ENCODE measurements at regions not wholly inside any gene's neighbourhood (a gene's known extent, or its start where the extent isn't known, plus 50 kb on each side); places are given as distances from the start of the nearest gene placed in this dataset.

- TF ChIP-seq POLR2A (IDR thresholded peaks at IDR 0.05; ENCODE audit: low read depth, low read length) (no peak), EZH2 (IDR thresholded peaks at IDR 0.05; ENCODE audit: borderline replicate concordance, low read depth, low read length, severe bottlenecking) (no peak), POLR2AphosphoS5 (IDR thresholded peaks at IDR 0.05; ENCODE audit: insufficient read depth, low read depth, low read length) (no peak), MAX (IDR thresholded peaks at IDR 0.05; ENCODE audit: insufficient read depth, insufficient read length) (no peak)
- TF ChIP-seq, protein P1, sequence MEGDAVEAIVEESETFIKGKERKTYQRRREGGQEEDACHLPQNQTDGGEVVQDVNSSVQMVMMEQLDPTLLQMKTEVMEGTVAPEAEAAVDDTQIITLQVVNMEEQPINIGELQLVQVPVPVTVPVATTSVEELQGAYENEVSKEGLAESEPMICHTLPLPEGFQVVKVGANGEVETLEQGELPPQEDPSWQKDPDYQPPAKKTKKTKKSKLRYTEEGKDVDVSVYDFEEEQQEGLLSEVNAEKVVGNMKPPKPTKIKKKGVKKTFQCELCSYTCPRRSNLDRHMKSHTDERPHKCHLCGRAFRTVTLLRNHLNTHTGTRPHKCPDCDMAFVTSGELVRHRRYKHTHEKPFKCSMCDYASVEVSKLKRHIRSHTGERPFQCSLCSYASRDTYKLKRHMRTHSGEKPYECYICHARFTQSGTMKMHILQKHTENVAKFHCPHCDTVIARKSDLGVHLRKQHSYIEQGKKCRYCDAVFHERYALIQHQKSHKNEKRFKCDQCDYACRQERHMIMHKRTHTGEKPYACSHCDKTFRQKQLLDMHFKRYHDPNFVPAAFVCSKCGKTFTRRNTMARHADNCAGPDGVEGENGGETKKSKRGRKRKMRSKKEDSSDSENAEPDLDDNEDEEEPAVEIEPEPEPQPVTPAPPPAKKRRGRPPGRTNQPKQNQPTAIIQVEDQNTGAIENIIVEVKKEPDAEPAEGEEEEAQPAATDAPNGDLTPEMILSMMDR (IDR thresholded peaks at IDR 0.05; ENCODE audit: extremely low read depth in 1 of 2, insufficient read depth in 1 of 2, low read depth in 1 of 2, low read length in 2 of 2), result no peak
Measured at GRCh38 chrX:22347491-22347890, 74.8 kb downstream of the CBLL2 start.
